ENCODE measurements at regions not wholly inside any gene's neighbourhood (a gene's known extent, or its start where the extent isn't known, plus 50 kb on each side); places are given as distances from the start of the nearest gene placed in this dataset.

DNA sequence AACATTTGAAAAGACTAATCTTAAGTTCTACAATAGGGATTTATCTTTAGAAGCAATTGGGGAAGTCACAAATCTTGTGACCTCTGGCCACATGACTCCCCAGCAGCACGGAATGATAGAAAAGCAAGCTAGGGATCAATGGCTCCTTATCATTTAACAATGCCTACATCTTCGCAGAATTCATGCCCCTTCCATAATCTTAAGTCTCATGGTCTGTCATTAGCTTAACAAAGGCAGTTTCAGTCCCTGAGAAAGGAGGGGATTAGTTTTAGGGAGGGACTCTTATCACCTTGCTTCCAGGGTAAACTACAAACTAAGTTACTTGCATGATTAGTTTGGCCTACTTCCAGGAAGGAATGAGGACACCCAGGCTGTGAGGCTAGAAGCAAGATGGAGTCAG, 486.0 kb downstream of the RMST start:
- TF ChIP-seq, protein P1, sequence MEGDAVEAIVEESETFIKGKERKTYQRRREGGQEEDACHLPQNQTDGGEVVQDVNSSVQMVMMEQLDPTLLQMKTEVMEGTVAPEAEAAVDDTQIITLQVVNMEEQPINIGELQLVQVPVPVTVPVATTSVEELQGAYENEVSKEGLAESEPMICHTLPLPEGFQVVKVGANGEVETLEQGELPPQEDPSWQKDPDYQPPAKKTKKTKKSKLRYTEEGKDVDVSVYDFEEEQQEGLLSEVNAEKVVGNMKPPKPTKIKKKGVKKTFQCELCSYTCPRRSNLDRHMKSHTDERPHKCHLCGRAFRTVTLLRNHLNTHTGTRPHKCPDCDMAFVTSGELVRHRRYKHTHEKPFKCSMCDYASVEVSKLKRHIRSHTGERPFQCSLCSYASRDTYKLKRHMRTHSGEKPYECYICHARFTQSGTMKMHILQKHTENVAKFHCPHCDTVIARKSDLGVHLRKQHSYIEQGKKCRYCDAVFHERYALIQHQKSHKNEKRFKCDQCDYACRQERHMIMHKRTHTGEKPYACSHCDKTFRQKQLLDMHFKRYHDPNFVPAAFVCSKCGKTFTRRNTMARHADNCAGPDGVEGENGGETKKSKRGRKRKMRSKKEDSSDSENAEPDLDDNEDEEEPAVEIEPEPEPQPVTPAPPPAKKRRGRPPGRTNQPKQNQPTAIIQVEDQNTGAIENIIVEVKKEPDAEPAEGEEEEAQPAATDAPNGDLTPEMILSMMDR (IDR thresholded peaks at IDR 0.05): no peak
- no peak for TF ChIP-seq POLR2AphosphoS5 (IDR thresholded peaks at IDR 0.05)

All from breast epithelium (tissue), 3 donors.